ENCODE measurements at regions not wholly inside any gene's neighbourhood (a gene's known extent, or its start where the extent isn't known, plus 50 kb on each side); places are given as distances from the start of the nearest gene placed in this dataset.
"Not testable (repeated sequence)": the region's sequence is repeated elsewhere in the genome, so short reads cannot be mapped to it uniquely, and the experiment has no call there.

DNA sequence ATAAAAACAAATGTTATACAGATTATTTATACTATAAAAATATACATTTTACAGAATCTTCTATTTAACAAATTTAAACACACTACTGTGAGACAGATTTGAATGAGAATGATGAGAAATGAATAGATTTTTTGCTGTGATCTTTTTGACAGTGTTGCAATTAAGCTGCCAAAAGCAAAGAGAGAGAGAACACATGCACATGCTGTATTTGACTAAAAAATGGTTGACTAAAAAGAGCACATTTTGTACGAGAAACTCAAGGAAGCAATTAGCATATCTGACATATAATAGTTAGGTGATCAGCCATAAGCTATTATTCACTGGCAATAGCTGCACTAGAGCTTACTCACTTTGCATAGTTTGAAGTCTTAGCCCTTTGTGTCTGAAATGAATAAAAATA lies 115.8 kb downstream of the SYT10 start:
- no peak for DNase-seq

DNA sequence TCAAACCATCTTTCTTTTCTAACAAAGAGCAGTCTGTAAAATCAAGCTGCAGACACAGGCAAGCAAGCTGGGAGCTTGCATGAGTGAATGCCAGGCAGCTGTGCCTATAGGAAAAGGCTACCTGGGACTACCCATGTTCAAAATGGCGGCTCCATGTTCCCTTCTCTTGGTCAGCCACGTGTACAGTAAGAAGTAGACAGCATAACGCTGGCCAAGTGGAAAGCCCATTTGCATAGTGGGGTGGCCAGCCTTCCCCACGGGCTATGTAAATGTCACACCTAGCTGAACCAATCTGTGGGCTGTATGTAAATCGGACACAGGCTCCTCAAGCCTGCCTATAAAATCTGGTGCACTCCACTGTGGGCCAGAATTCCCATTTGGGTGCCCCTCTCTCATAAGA lies 117.1 kb downstream of the SYT10 start:
- peak; percentile 36 for DNase-seq

DNA sequence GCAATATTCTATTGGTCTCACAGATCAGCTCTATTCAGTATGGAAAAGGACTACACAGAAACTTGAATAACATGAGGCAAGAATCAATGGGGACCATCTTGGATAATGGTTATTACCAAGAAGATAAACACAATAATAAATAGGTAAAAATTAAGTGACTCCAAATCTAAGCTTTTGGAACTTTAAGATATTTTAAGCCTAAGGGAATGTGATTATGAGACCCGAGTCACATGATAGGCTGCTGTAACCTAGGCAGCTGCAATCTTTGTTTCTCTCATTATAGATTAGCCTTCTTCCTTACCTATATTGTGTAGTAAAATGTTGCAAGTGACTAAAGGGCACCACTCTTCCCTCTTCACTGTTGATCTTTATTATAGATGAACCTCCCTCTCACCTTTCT lies 121.9 kb downstream of the SYT10 start:
- no peak for DNase-seq

DNA sequence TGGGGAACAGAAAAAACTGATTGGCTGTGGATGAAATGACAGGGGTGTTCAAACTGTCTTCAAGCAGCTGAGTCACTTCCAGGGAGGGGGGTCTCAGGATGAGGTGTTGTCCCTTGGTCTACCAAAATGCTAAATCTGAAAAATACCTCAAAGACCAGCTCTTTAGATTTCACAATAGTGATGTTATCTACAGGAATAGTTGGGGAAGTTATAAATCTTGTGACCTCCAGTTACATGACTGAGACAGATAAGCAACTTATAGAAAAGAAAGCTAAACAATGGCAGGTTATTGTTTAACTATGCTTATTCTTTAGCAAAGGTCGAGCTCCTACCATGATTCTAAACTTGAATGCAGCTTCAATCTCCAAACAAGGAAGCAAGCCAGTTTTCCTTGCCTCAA lies 125.4 kb downstream of the SYT10 start:
- no peak for DNase-seq

DNA sequence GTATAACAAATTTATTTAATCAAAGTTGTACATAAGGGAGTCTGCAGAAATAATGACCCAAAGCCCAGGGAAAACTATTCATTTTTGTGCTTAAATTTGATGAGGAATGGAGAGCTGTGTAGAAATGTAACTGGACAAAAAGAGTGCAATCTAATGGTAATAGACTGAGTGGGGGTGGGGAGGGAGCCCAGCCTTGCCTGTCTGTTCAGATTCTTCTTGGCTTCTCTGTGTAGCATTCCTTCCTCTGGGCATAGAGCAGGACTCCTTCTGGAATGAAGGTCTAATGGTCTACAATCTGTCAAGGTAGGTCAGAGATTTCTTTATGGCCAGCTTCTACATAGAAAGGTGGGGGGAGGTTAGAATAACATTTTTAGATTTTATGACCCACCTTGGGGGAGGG lies 126.1 kb downstream of the SYT10 start:
- DNase-seq, result no peak

DNA sequence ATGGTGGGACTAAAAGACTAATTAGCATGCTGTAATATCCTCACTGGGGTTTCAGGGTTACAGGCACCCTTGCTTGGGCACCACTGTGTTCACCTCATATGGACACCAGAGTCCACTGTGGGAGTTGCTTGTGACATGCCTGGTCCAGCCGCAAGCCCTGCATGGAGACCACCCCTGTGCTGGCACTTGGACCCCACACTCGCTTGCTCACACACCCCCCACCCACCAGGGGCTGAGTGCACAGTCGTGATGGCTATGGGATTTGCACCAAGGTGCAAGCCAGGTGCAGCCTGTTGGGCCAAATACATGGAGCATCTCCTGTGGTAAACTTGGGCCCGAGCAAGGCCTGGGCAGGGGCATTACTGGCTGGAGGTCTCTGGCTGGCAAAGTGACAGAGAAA lies 129.1 kb downstream of the SYT10 start:
- DNase-seq, result no peak

DNA sequence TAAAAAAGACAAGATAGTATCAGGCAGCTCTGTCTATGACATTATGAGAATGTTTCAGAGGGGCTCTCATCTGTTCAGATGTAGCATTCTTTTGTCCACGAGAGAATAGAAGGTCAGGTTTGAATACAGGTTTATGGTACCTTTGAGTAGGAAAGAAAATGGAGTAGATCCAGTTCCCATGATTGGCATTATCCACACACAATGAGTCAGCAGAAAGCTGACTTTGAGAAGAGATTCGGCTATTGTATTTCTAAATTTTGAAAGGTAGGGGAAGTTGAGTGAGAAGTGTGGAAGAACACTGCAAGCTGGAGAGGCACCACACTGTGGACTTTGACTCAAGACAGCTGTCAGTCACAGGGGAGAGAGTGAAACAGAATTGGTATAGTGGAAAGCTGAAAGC lies 135.4 kb downstream of the SYT10 start:
- DNase-seq, result no peak

DNA sequence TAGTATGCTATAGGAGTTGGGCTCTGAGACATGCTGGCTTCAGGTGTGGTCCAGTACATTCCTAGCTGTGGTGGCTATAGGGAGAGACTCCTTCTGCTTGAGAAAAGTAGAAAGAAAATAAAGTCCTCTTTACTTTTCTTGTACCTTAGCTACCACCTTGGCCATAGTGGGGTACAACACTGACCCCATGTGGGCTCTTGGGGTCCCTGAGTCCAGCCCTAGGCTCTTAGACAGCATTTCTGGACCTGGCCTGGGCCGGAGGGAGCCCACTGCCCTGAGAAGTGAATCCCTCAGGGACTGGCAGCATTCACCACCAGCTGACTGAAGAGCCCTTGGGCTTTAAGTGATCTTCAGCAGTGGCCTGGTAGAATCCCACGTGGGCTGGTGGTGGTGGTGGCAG lies 143.1 kb downstream of the SYT10 start:
- no peak for DNase-seq

DNA sequence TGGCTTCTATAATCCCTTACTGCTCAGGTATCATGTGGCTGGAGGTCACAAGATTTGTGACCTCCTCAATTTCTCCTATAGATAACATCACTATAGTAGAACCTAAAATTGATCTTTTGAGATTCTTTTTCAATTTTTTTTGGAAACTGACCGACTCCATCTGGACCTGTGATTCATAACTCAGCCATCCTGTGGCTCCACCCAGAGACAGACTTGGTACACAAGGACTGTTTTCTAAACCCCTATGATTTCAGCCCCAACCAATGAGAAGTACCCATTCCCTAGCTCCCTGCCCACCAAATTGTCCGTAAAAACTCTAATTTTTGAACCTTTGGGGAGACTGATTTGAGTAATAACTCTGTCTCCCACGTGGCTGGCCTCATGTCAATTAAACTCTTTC lies 148.9 kb downstream of the SYT10 start:
- DNase-seq, result no peak

DNA sequence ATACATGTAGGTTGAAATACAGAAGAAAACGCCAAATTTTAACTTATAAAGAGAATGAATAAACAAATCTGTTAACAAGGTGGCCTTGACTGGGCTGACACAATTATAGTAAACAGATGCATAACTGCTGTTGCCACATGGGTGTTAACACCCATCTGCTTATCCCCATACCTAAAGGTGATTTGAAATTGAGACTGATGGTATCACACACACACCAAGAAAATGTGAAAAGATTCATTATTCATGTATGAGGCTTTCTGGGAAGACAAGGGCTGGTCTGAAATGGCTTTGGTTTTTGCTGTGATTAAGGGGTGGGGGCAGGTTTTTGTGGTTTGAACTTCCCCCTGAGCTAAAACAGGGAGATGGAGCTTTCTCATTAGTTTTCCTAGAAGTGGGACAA lies 156.6 kb downstream of the SYT10 start:
- no peak for DNase-seq

DNA sequence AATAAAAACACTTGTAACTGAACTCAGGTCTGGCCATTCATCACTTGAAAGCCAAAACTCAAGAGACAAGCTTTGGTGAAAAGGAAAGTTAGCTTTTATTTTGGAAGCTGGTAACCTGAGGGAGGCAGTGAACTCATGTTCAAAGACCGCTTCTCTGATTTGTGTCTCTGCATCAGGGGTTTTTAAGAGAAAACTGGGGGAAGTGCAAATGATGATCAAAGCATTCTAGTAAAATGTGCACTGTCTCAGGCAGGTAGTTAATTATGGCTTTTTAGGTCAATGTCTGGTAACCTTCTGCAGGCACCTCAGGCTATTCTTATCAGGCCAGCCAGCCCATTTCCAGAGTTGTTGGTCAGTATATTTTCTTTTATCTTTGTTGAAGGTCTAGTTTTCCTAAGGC lies 162.2 kb downstream of the SYT10 start:
- no peak for DNase-seq

DNA sequence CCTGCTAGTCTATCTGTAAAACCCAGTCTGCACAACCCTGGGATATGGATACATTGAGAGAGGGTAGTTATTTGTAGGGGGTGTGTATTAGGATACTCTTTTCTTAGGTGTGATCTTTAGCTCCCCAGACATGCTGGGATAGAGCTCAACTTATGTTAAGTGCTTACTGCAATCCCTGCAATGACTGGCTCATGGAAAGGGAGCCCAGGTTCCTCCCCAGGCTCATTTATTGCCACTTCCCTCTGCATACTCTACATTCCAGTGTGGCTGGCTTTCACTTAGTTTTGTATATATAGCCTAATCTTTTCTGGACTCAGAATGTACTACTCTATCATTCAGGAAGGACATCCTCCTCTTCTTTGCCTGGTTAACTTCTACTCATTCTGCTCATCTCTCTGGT lies 172.0 kb downstream of the SYT10 start:
- DNase-seq, result no peak

DNA sequence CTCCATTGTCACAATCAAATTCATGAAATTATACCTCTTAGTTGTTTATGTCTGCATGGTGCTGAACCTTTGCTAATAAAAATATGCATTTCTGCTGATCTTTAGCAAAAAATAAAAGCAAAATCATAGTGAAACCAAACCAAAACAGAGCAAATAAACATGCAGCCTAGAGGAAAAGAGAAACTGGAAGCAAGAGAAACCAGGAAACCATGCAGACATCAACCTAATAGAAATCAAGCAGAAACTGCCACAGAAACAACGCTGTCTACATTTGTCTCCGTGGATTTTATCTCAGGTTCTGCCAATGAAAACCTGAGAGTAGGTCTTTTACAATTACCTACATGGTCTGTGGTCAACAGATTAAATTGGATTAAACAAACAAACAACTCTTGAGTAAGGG lies 173.7 kb downstream of the SYT10 start:
- no peak for DNase-seq

DNA sequence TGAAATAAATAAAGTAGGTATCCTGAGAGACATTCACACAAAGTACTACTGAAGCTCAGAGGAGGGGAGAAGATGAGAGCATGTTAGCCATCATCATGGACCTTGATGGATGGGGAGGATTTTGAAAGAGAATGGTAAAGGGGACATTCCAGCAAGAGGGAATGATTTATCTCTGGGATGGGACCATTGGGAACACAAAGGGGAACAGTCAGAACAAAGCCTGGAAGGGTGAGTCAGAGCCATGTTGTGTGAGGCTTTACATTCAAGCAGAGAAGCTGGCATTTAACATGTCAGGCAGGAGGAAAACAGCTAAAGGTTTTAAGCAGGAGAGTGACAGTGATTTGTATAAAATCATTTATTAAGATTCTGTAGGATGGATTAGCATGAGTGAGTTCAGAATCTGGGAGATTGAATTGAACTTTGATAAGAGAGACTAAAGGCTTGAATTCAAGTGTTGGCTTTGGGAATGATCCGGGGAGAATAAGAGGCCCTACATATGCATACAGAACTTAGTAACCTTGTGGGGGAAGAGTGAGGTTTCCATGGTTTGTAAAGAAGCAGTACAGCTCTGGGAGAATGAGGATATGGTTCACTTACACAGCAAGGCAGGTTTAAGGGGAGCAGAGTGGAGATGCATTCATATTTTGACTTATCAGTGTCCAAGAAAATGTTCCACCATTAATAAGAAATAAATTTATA lies 174.4 kb downstream of the SYT10 start:
- DNase-seq, result no peak

DNA sequence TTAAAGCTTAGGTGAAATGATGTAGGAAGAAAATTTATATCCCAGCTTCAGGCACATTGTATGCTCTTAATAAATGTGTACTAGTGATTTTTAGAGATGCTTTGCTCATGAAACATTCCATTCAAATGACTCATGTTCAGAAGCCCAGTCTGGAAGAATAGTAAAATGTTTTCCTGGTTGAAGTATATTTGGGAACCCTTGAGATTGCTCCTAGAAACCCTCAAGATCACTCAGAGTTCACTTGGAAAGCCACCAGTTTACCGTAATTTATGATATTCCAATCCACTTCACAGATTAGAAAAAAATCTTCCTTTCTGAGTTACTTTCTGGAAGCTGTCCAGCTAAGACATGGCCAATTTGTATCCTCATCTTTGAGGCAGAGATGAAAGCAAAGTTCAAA lies 186.4 kb downstream of the SYT10 start:
- DNase-seq, result no peak

DNA sequence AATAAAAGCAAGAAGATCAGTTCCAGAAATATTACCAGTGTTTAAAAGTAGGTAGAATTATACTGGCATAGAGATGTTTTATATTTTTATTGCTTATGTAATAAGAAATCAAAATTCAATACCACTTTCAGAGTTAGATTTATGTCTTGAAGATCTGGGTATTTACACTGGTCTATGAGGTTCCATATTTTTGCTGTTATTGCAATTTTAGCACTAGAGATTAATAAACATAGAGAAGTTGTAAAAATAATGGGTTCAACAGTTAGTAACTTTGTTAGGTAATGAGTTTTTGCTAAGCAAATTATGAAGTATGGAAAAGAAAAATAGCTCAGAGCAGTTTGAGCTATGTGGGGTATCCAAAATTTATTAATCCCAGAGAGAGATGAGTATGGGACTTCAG lies 188.1 kb downstream of the SYT10 start:
- DNase-seq, result no peak

DNA sequence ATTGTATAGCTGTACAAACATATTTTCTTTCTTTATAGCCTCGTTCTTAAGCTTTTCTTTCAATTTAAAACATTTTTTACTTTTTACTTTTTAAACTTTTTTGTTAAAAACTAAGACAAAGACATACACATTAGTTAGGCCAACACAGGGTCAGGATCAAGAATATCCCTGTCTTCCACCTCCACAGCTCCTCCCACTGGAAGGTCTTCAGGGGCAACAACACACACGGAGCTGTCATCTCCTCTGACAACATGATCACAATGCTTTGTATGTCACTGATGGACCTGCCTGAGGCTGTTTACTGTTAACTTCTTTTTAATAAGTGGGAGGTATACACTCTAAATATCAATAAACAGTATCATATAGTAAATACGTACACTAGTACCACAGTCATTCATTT lies 191.3 kb downstream of the SYT10 start:
- DNase-seq, result no peak

DNA sequence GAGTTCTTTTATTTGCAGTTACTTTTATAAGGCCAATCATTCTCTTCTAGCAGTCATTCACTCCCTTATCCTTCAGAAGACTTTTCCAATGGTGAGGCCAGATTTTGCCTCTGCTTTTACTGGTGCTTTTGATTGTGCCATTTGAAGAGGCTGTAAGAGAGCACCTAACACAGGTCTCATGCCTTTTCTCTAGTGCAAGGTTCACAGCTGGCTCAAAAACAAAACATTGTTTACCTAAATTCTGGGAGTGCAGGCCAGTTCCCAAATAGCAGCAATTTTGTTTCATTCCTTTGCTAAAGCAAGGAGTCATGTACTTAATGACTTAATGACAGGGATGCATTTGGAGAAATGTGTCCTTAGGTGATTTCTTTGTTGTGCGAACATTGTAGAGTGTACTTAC lies 192.0 kb downstream of the SYT10 start:
- DNase-seq, result no peak

DNA sequence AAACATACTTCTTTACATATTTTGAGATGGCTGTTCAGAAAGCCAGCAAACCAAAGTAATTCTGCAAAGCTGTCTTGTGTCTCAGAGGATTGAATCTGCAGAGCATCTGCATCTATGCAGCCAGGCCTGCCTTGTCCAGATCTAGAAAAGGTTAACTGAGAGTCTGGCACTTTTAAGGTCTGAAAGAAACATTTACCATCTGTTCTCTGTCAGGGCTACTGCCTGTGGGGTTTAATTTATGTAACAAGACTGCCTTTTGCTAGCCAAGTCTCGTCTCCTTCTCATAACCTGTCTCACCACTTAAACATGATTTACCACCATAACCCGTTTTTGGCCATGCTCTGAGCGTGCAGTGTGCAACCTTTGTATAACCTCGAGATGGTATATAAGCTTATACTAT lies 194.2 kb downstream of the SYT10 start:
- DNase-seq, result no peak

DNA sequence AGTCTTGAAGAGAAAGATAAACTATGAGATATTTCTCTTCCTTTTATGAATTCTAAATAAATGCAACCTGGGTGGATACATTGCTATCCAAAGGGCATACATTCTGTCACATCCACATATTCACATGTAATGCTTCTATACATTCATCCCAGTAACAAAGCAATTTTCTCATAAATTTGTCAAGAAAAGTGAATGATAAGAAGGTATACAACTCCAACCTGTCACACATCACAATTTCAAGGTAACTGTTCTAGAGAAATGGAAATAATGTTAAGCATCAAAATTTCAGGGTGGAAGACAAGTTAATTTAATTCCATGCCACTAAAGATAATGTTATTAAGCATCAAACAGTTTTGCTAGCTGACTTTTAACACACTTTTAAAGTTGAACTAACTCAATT lies 212.9 kb downstream of the SYT10 start:
- DNase-seq, result no peak

DNA sequence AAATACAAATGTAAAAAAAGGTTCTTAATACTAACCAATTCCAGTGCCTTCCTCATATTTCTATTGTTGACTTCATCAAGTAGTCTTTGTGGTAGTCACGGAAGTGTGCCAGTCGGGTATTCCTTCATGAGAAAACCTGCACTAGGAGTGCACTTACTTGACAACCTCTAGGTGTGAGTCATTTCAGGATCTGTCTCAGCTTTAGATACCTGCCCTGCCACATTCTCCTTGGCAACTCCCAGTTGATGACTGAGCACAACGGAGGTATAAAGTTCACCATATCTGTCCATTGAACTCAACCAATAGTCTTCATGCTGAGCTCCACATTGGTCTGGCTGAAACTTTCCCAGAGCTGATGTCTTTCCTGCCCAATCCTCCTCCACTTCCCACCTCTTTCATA lies 215.7 kb downstream of the SYT10 start:
- no peak for DNase-seq

DNA sequence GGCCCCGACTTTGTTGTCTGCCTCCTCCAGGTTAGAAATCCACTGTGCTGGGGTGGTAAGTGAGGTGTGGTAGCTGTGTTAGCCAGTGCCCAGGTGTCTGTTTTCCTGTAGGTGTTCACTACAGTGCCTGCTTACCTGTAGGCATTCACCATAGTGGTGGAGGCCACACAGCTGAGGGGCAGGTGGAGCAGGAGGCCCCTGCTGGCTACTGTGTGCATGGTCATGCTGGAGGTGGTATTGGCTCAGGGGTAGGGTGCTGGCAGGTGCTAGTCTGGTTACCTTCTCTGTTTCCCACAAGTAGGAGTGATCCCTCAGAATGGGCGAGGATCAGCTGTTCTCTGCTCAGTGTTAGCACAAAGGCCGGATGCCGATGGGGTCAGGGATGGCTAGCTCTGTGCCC lies 217.3 kb downstream of the SYT10 start:
- no peak for DNase-seq

DNA sequence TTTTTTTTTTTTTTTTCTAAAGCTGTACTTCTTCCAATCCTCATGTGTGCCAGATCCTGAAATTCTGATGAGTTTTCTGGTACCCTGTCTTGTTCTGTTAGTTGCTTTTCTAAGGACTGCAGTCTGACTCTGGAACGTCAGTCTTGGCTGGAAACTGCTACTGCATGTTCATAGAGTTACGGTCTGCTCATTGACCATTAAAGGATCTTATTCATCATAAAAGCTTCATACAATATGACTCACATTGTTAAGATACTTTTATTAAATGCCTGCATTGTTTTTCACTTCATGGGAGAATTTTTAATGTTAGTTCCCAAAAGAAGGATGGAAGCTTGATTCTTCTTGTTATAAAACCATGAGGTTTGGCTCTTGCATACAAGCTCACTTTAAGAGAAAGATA lies 233.6 kb downstream of the SYT10 start:
- DNase-seq, result no peak

DNA sequence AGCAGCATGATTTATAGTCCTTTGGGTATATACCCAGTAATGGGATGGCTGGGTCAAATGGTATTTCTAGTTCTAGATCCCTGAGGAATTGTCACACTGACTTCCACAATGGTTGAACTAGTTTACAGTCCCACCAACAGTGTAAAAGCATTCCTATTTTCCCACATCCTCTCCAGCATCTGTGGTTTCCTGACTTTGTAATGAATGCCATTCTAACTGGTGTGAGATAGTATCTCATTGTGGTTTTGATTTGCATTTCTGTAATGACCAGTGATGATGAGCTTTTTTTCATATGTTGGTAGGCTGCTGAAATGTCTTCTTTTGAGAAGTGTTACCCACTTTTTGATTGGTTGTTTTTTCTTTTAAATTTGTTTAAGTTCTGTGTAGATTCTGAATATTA lies 245.2 kb downstream of the SYT10 start:
- DNase-seq, result not testable (repeated sequence)

DNA sequence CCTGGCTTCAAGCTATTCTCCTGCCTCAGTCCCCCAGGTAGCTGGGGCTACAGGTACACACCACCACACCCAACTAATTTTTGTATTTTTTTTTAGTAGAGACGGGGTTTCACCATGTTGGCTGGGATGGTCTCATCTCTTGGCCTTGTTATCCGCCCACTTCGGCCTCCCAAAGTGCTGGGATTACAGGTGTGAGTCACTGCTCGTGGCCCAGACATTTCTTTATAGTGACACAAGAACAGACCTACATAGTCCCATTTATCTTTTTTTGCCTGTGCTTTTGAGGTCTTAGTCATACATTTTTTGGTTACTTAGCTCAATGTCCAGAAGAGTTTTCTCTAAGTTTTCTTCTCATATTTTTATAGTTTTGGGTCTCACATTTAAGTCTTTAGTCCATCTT lies 247.4 kb downstream of the SYT10 start:
- no peak for DNase-seq

DNA sequence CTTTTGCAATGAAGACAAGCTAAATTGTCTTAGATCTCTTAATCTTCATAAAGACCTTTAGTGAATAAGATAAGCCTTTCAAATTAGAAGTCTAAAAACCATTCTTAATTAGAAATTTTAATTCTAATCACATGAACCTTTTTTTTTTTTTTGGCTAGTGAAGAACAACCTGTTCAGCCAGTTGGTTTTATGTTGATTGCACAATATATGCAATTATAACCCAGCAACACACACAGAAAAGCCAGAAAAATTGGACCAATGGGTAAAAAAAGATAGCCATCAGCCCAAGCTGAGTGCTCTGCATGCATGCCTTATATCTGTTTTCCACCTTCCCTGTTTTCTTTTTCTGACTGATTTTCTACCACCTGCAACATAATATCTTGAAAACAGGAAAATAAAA lies 252.2 kb downstream of the SYT10 start:
- no peak for DNase-seq
